ENCODE measurements at regions not wholly inside any gene's neighbourhood (a gene's known extent, or its start where the extent isn't known, plus 50 kb on each side); places are given as distances from the start of the nearest gene placed in this dataset.
"Not testable (repeated sequence)": the region's sequence is repeated elsewhere in the genome, so short reads cannot be mapped to it uniquely, and the experiment has no call there.

DNA sequence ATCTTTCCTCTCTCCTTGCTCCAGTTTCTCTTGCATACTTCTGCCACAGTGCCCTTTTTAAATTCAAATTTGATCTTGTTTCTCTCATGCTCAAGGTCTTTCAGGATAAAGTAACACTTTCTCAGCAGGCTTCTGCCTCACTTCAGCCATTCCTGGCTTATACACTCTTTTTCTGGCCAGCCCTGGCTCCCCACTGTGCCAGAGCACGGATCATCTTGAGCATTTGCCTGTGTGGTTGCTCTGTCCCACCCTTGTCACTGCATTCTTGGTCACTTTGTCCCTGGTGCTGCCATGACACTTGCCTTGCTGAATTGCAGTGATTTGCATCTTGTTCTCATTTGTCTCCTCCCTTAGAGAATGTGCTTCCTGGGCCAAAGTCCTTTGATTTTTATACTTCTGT lies 634.3 kb downstream of the TMEM182 start:
- Histone ChIP-seq H3K4me1 (no peaks in the 10 kb centered on the region), H3K4me3 (no peak overlapping the region), H3K9me3 (peaks cover 0 to 8% (median 0%) of the 10 kb centered on the region in 12 donors), H3K27me3 (no peaks in the 10 kb centered on the region), H3K36me3 (no peaks in the 10 kb centered on the region), H3K27ac (no peak overlapping the region)
- DNase-seq (no peak), ATAC-seq (no peak)
- 11 to 25% (median 17%) methylated on average over 1 of the region's 1 CpG for WGBS, 4 donors
- TF ChIP-seq POLR2A (IDR thresholded peaks at IDR 0.05), result no peak
- TF ChIP-seq, protein P1, sequence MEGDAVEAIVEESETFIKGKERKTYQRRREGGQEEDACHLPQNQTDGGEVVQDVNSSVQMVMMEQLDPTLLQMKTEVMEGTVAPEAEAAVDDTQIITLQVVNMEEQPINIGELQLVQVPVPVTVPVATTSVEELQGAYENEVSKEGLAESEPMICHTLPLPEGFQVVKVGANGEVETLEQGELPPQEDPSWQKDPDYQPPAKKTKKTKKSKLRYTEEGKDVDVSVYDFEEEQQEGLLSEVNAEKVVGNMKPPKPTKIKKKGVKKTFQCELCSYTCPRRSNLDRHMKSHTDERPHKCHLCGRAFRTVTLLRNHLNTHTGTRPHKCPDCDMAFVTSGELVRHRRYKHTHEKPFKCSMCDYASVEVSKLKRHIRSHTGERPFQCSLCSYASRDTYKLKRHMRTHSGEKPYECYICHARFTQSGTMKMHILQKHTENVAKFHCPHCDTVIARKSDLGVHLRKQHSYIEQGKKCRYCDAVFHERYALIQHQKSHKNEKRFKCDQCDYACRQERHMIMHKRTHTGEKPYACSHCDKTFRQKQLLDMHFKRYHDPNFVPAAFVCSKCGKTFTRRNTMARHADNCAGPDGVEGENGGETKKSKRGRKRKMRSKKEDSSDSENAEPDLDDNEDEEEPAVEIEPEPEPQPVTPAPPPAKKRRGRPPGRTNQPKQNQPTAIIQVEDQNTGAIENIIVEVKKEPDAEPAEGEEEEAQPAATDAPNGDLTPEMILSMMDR (IDR thresholded peaks at IDR 0.05), result no peak
- intact Hi-C loops (cut with DNase I), result no loop called here

DNA sequence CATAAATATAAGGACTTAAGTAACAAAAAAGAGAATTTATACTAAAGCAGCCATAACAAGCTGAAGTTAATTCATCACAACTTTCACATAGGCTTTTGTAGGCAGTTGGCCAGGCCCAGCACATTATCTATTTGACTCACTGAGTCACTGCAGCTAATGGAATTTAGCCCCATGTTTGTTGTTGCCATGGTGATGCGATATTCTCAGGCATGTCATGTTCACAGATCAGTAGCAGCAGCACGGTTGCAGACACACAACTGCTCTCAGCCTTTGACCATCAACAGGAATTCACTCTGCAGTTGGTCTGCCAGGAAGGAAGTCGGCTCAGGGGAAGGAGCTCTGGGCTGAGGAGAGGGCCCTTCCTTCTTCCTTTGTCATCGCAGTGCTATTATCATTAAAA lies 639.8 kb downstream of the TMEM182 start:
- H3K4me1 ChIP-seq, result no peaks in the 10 kb centered on the region
- intact Hi-C loops (cut with DNase I), result no loop called here

DNA sequence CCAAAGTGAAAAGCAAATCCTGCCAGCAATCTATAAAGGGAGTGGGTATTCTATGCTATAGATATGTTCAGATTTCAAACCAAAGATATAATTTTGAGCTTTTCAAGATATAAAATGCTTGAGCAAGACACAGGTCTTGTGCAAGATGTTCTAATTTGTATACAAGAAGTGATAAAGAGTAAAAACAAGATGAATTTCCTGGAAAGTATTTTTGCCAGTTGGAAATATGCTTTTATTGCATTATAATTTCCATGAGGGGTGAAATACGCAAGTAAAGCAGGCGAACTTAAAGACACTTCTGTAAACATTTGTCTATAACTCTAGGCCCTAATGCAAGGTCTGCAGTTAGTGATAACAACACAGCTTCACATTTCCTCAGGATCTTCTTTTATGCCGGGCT lies 640.5 kb downstream of the TMEM182 start:
- intact Hi-C loops (cut with DNase I), result no loop called here
- TF ChIP-seq, protein P1 (IDR thresholded peaks at IDR 0.05), result no peak
- no peak for TF ChIP-seq POLR2A (IDR thresholded peaks at IDR 0.05)

More for the DNA sequence above, 639.8 kb downstream of the TMEM182 start:
- no peaks in the 10 kb centered on the region for H3K27me3 ChIP-seq
- DNase-seq, result no peak
- peak in 2 of 4 donors; percentile 30 to 52 for ATAC-seq
- H3K27ac ChIP-seq, result no peak overlapping the region
- H3K4me3 ChIP-seq, result no peak overlapping the region
- TF ChIP-seq, protein P1 (IDR thresholded peaks at IDR 0.05), result no peak
- TF ChIP-seq POLR2A (IDR thresholded peaks at IDR 0.05), result no peak
- no peaks in the 10 kb centered on the region for H3K36me3 ChIP-seq
- WGBS, 4 donors, result 6 to 13% (median 9%) methylated on average over 4 of the region's 4 CpGs
- H3K9me3 ChIP-seq, result peaks cover 0 to 4% (median 0%) of the 10 kb centered on the region in 12 donors

DNA sequence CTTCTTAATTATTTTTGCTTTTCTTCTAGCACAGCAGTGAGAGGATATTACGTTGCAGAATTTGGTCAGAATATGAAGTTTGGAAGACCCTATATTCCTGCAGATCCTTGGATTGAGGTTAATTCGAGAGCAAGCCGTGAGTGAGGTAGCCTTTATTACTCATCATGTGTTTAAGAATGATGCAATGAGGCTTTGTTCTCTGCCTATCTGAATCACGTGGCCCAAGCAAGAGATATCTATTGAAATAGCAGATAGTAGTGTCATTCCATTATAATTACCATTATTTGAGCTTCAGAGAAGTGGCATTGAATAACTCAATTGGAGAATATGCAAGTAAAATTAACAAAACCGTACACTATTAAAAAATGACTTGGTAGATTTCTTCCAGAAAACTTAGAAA lies 641.1 kb downstream of the TMEM182 start:
- no peaks in the 10 kb centered on the region for H3K36me3 ChIP-seq
- no peak overlapping the region for H3K27ac ChIP-seq
- H3K9me3 ChIP-seq, result peaks cover 0 to 4% (median 0%) of the 10 kb centered on the region in 12 donors
- intact Hi-C loops (cut with DNase I), result no loop called here
- 74 to 78% (median 76%) methylated on average over 5 of the region's 5 CpGs for WGBS, 4 donors
- no peak for DNase-seq
- TF ChIP-seq POLR2A (IDR thresholded peaks at IDR 0.05), result no peak
- TF ChIP-seq, protein P1 (IDR thresholded peaks at IDR 0.05), result no peak
- no peak overlapping the region for H3K4me3 ChIP-seq
- no peaks in the 10 kb centered on the region for H3K27me3 ChIP-seq
- ATAC-seq, result no peak
- H3K4me1 ChIP-seq, result no peaks in the 10 kb centered on the region

More for the DNA sequence above, 640.5 kb downstream of the TMEM182 start:
- ATAC-seq (no peak), DNase-seq (no peak)
- Histone ChIP-seq H3K9me3 (peaks cover 0 to 4% (median 0%) of the 10 kb centered on the region in 12 donors), H3K36me3 (no peaks in the 10 kb centered on the region), H3K4me1 (no peaks in the 10 kb centered on the region), H3K4me3 (no peak overlapping the region), H3K27ac (no peak overlapping the region), H3K27me3 (no peaks in the 10 kb centered on the region)
- 85 to 92% (median 87%) methylated on average over 3 of the region's 3 CpGs for WGBS, 4 donors

DNA sequence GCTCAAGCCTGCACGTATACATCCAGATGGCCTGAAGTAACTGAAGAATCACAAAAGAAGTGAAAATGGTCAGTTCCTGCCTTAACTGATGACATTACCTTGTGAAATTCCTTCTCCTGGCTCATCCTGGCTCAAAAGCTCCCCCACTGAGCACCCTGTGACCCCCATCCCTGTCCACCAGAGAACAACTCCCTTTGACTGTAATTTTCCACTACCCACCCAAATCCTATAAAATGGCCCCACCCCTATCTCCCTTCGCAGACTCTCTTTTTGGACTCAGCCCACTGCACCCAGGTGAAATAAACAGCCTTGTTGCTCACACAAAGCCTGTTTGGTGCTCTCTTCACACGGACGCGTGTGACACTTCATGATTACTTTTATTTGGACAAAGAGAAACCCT lies 641.6 kb downstream of the TMEM182 start:
- H3K4me3 ChIP-seq; ATAC-seq; H3K27ac ChIP-seq; intact Hi-C loops (cut with DNase I); H3K36me3 ChIP-seq; DNase-seq; H3K27me3 ChIP-seq; H3K9me3 ChIP-seq; H3K4me1 ChIP-seq: not testable (repeated sequence)
- 90 to 92% (median 90%) methylated on average over 5 of the region's 5 CpGs for WGBS, 4 donors

Measured in heart left ventricle (tissue), 16 donors.